SK-N-SH treated with all-trans-retinoic acid at 6 μM for 48 hours (cell line): ENCODE measurements at regions not wholly inside any gene's neighbourhood (a gene's known extent, or its start where the extent isn't known, plus 50 kb on each side); places are given as distances from the start of the nearest gene placed in this dataset.

Experiments
- ATAC-seq: fragments of 200-7000 bp; cut with Tn5 transposase; 3 replicates; pipeline ENCODE4 v1.9.1; 2020; ENCODE audit warnings: mild to moderate bottlenecking, moderate library complexity
- ARNTL ChIP-seq: fragments of 450-650 bp; formaldehyde crosslinking; IDR thresholded peaks from 2 replicates; pipeline ENCODE4 v1.5.0; 2020; ENCODE audit warnings: low read depth, mild to moderate bottlenecking, moderate library complexity, borderline replicate concordance
- BACH2 ChIP-seq: fragments of 250-450 bp; sonication (Bioruptor Pico); IDR thresholded peaks from 2 replicates; pipeline ENCODE4 v1.9.0; 2021; ENCODE audit warnings: mild to moderate bottlenecking, borderline replicate concordance
- CSDC2 ChIP-seq: fragments of 250-450 bp; sonication (Bioruptor Pico); IDR thresholded peaks from 2 replicates; pipeline ENCODE4 v1.5.0; 2020; ENCODE audit warnings: mild to moderate bottlenecking, moderate library complexity
- ESRRG ChIP-seq: fragments of 250-450 bp; sonication (Bioruptor Pico); IDR thresholded peaks from 2 replicates; pipeline ENCODE4 v1.6.1; 2021; ENCODE audit warnings: mild to moderate bottlenecking
- GLIS3 ChIP-seq: fragments of 250-450 bp; sonication (Bioruptor Pico); IDR thresholded peaks from 2 replicates; pipeline ENCODE4 v1.5.0; 2020; ENCODE audit warnings: mild to moderate bottlenecking, moderate library complexity
- ISL1 ChIP-seq: fragments of 250-450 bp; sonication (Bioruptor Pico); IDR thresholded peaks from 2 replicates; pipeline ENCODE4 v2.1.2; 2022; ENCODE audit warnings: mild to moderate bottlenecking, moderate library complexity
- OSR1 ChIP-seq: fragments of 250-450 bp; sonication (Bioruptor Pico); IDR thresholded peaks from 2 replicates; pipeline ENCODE4 v1.8.0; 2022; ENCODE audit warnings: moderate library complexity, mild to moderate bottlenecking, inconsistent platforms
- PPARA ChIP-seq: fragments of 250-450 bp; sonication (Bioruptor Pico); IDR thresholded peaks from 2 replicates; pipeline ENCODE4 v1.5.0; 2020; ENCODE audit warnings: mild to moderate bottlenecking, borderline replicate concordance
- RARB ChIP-seq: fragments of 250-450 bp; sonication (Bioruptor Pico); IDR thresholded peaks from 2 replicates; pipeline ENCODE4 v1.8.0; 2021; ENCODE audit warnings: mild to moderate bottlenecking, moderate library complexity
- SNAI2 ChIP-seq: fragments of 250-450 bp; sonication (Bioruptor Pico); IDR thresholded peaks from 2 replicates; pipeline ENCODE4 v1.5.0; 2020; ENCODE audit warnings: mild to moderate bottlenecking, moderate library complexity
- TCF4 ChIP-seq: fragments of 250-450 bp; sonication (Bioruptor Pico); IDR thresholded peaks from 2 replicates; pipeline ENCODE4 v1.8.0; 2021; ENCODE audit warnings: mild to moderate bottlenecking, moderate library complexity, borderline replicate concordance
- TOX ChIP-seq: fragments of 250-450 bp; sonication (Bioruptor Pico); IDR thresholded peaks from 2 replicates; pipeline ENCODE4 v1.8.0; 2021; ENCODE audit warnings: mild to moderate bottlenecking, moderate library complexity, borderline replicate concordance
- ZC3H10 ChIP-seq: fragments of 250-450 bp; sonication (Bioruptor Pico); IDR thresholded peaks from 2 replicates; pipeline ENCODE4 v1.5.1; 2021; ENCODE audit warnings: mild to moderate bottlenecking, moderate library complexity
- ZFP3 ChIP-seq: fragments of 250-450 bp; sonication (Bioruptor Pico); IDR thresholded peaks from 2 replicates; pipeline ENCODE4 v1.5.0; 2020; ENCODE audit warnings: mild to moderate bottlenecking, moderate library complexity
- ZFP30 ChIP-seq: fragments of 450-650 bp; formaldehyde crosslinking; IDR thresholded peaks from 2 replicates; pipeline ENCODE4 v1.5.0; 2022; ENCODE audit warnings: mild to moderate bottlenecking, moderate library complexity
- ZNF565 ChIP-seq: fragments of 450-650 bp; formaldehyde crosslinking; conservative IDR thresholded peaks from 2 replicates; pipeline ENCODE4 v1.5.0; 2020; ENCODE audit warnings: low read depth, mild to moderate bottlenecking, moderate library complexity
- ZNF70 ChIP-seq: fragments of 450-650 bp; formaldehyde crosslinking; IDR thresholded peaks from 2 replicates; pipeline ENCODE4 v1.5.0; 2020; ENCODE audit warnings: mild to moderate bottlenecking, moderate library complexity
- ZNF8 ChIP-seq: fragments of 450-650 bp; formaldehyde crosslinking; IDR thresholded peaks from 2 replicates; pipeline ENCODE4 v1.5.0; 2020; ENCODE audit warnings: mild to moderate bottlenecking, moderate library complexity
- TF ChIP-seq, protein P1 (sequence below): fragments of 250-450 bp; sonication (Bioruptor Pico); IDR thresholded peaks from 2 replicates; pipeline ENCODE4 v1.8.0; 2020; ENCODE audit warnings: mild to moderate bottlenecking, moderate library complexity, borderline replicate concordance
- TF ChIP-seq, protein P2 (sequence below): fragments of 250-450 bp; sonication (Bioruptor Pico); IDR thresholded peaks from 2 replicates; pipeline ENCODE4 v1.5.0; 2020; ENCODE audit warnings: mild to moderate bottlenecking, moderate library complexity
- TF ChIP-seq, protein P3 (sequence below): fragments of 250-450 bp; sonication (Bioruptor Pico); IDR thresholded peaks from 2 replicates; pipeline ENCODE4 v1.5.1; 2020; ENCODE audit warnings: low read depth, mild to moderate bottlenecking, moderate library complexity
- TF ChIP-seq, protein P4 (sequence below): fragments of 250-450 bp; sonication (Bioruptor Pico); IDR thresholded peaks from 2 replicates; pipeline ENCODE4 v1.8.0; 2021; ENCODE audit warnings: low read depth, mild to moderate bottlenecking, moderate library complexity, borderline replicate concordance
- TF ChIP-seq, protein P5 (sequence below): fragments of 250-450 bp; sonication (Bioruptor Pico); IDR thresholded peaks from 2 replicates; pipeline ENCODE4 v1.5.1; 2021; ENCODE audit warnings: mild to moderate bottlenecking, moderate library complexity

DNA sequence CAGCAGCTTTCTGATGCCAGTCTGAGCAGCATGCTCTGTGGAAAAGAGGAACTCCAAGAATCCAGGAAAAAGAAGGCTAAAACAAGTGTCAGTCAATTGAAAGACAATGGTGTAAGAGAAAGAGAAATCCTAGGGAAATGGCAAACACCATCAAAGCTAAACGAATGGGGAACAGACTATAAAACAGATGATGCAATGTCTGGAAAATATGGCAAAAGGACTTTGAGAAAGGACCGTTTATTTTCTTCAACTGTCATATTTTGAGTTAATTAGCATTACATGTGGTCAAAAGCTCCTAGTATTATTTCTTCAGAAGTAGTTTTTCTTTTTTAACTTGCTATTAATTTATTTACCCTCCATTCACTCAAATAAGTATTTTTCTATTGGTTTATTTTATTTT is 465.2 kb downstream of the LRRC70 start:
- no peak for TF ChIP-seq ZFP30 (CRISPR knock-in tag)
- TF ChIP-seq ZNF8 (CRISPR knock-in tag), result no peak
- no peak for TF ChIP-seq RARB (CRISPR knock-in tag)
- no peak for TF ChIP-seq CSDC2 (CRISPR knock-in tag)
- TF ChIP-seq, protein P1, sequence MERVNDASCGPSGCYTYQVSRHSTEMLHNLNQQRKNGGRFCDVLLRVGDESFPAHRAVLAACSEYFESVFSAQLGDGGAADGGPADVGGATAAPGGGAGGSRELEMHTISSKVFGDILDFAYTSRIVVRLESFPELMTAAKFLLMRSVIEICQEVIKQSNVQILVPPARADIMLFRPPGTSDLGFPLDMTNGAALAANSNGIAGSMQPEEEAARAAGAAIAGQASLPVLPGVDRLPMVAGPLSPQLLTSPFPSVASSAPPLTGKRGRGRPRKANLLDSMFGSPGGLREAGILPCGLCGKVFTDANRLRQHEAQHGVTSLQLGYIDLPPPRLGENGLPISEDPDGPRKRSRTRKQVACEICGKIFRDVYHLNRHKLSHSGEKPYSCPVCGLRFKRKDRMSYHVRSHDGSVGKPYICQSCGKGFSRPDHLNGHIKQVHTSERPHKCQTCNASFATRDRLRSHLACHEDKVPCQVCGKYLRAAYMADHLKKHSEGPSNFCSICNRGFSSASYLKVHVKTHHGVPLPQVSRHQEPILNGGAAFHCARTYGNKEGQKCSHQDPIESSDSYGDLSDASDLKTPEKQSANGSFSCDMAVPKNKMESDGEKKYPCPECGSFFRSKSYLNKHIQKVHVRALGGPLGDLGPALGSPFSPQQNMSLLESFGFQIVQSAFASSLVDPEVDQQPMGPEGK, result no peak
- TF ChIP-seq ARNTL (CRISPR knock-in tag), result no peak
- no peak for TF ChIP-seq ZC3H10 (CRISPR knock-in tag)
- no peak for TF ChIP-seq ZNF565 (CRISPR knock-in tag)
- TF ChIP-seq BACH2, result no peak
- TF ChIP-seq ZNF70 (CRISPR knock-in tag), result no peak
- no peak for TF ChIP-seq SNAI2
- no peak for TF ChIP-seq PPARA (CRISPR knock-in tag)
- TF ChIP-seq ZFP3, result no peak
- no peak for TF ChIP-seq OSR1
- TF ChIP-seq, protein P2, sequence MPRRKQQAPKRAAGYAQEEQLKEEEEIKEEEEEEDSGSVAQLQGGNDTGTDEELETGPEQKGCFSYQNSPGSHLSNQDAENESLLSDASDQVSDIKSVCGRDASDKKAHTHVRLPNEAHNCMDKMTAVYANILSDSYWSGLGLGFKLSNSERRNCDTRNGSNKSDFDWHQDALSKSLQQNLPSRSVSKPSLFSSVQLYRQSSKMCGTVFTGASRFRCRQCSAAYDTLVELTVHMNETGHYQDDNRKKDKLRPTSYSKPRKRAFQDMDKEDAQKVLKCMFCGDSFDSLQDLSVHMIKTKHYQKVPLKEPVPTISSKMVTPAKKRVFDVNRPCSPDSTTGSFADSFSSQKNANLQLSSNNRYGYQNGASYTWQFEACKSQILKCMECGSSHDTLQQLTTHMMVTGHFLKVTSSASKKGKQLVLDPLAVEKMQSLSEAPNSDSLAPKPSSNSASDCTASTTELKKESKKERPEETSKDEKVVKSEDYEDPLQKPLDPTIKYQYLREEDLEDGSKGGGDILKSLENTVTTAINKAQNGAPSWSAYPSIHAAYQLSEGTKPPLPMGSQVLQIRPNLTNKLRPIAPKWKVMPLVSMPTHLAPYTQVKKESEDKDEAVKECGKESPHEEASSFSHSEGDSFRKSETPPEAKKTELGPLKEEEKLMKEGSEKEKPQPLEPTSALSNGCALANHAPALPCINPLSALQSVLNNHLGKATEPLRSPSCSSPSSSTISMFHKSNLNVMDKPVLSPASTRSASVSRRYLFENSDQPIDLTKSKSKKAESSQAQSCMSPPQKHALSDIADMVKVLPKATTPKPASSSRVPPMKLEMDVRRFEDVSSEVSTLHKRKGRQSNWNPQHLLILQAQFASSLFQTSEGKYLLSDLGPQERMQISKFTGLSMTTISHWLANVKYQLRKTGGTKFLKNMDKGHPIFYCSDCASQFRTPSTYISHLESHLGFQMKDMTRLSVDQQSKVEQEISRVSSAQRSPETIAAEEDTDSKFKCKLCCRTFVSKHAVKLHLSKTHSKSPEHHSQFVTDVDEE (CRISPR knock-in tag), result no peak
- TF ChIP-seq TOX, result no peak
- TF ChIP-seq GLIS3, result no peak
- no peak for TF ChIP-seq ESRRG (CRISPR knock-in tag)
- TF ChIP-seq, protein P3, sequence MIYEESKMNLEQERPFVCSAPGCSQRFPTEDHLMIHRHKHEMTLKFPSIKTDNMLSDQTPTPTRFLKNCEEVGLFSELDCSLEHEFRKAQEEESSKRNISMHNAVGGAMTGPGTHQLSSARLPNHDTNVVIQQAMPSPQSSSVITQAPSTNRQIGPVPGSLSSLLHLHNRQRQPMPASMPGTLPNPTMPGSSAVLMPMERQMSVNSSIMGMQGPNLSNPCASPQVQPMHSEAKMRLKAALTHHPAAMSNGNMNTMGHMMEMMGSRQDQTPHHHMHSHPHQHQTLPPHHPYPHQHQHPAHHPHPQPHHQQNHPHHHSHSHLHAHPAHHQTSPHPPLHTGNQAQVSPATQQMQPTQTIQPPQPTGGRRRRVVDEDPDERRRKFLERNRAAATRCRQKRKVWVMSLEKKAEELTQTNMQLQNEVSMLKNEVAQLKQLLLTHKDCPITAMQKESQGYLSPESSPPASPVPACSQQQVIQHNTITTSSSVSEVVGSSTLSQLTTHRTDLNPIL, result no peak
- TF ChIP-seq, protein P4, sequence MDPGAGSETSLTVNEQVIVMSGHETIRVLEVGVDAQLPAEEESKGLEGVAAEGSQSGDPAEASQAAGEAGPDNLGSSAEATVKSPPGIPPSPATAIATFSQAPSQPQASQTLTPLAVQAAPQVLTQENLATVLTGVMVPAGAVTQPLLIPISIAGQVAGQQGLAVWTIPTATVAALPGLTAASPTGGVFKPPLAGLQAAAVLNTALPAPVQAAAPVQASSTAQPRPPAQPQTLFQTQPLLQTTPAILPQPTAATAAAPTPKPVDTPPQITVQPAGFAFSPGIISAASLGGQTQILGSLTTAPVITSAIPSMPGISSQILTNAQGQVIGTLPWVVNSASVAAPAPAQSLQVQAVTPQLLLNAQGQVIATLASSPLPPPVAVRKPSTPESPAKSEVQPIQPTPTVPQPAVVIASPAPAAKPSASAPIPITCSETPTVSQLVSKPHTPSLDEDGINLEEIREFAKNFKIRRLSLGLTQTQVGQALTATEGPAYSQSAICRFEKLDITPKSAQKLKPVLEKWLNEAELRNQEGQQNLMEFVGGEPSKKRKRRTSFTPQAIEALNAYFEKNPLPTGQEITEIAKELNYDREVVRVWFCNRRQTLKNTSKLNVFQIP (CRISPR knock-in tag), result no peak
- TF ChIP-seq, all 23 proteins: peak for 0
- ATAC-seq, result no peak

DNA sequence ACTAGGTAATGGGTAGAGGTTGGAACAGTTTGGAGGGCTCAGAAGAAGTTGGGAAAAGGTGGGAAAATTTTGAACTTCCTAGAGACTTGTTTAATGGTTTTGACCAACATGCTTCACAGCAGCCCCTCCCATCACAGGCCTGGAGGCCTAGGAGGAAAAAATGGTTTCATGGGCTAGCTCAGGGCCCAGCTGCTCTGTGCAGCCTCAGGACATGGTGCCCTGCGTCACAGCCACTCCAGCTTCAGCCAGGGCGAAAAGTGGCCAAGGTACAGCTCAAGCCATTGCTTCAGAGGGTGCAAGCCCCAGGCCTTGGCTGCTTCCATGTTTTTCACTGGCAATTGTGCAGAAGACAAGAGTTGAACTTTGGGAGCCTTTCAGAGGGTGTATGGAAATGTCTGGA is 453.7 kb downstream of the LRRC70 start:
- no peak for ATAC-seq
- TF ChIP-seq ZNF565 (CRISPR knock-in tag), result no peak
- no peak for TF ChIP-seq TOX

DNA sequence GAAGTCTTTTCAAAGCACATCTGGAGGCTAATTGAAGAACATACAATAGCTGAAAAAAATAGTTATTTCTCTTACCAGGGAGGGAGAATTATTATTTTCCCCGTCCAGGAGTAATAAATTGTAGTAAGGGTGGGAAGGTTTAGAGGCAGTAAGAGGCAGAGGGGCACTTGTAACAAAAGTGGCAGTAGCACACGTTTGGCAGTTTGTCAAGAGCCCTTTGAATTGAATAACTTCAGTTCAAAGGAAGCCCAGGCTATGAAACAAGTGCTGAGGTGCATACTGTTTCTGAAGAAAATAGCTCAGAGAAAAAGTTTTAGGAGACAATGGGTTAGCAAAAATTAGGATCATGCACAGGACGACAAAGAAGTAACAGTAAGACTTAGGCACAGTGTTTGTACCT is 451.3 kb downstream of the LRRC70 start:
- no peak for ATAC-seq
- no peak for TF ChIP-seq ESRRG (CRISPR knock-in tag)
- no peak for TF ChIP-seq PPARA (CRISPR knock-in tag)
- no peak for TF ChIP-seq SNAI2
- TF ChIP-seq, protein P1, result no peak
- TF ChIP-seq ISL1 (CRISPR knock-in tag), result no peak
- no peak for TF ChIP-seq ZNF8 (CRISPR knock-in tag)
- TF ChIP-seq ZFP30 (CRISPR knock-in tag), result no peak
- TF ChIP-seq ZNF70 (CRISPR knock-in tag), result no peak
- TF ChIP-seq OSR1, result no peak
- no peak for TF ChIP-seq ZC3H10 (CRISPR knock-in tag)
- TF ChIP-seq, protein P2 (CRISPR knock-in tag), result no peak
- no peak for TF ChIP-seq BACH2
- TF ChIP-seq, protein P5, sequence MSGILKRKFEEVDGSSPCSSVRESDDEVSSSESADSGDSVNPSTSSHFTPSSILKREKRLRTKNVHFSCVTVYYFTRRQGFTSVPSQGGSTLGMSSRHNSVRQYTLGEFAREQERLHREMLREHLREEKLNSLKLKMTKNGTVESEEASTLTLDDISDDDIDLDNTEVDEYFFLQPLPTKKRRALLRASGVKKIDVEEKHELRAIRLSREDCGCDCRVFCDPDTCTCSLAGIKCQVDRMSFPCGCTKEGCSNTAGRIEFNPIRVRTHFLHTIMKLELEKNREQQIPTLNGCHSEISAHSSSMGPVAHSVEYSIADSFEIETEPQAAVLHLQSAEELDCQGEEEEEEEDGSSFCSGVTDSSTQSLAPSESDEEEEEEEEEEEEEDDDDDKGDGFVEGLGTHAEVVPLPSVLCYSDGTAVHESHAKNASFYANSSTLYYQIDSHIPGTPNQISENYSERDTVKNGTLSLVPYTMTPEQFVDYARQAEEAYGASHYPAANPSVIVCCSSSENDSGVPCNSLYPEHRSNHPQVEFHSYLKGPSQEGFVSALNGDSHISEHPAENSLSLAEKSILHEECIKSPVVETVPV, result no peak
- no peak for TF ChIP-seq ARNTL (CRISPR knock-in tag)
- no peak for TF ChIP-seq CSDC2 (CRISPR knock-in tag)
- TF ChIP-seq RARB (CRISPR knock-in tag), result no peak
- no peak for TF ChIP-seq TCF4
